ENCODE measurements at regions not wholly inside any gene's neighbourhood (a gene's known extent, or its start where the extent isn't known, plus 50 kb on each side); places are given as distances from the start of the nearest gene placed in this dataset.

- H3K79me2 ChIP-seq (ENCODE audit: low read length) = no peaks in the 10 kb centered on the region
- H3K4me3 ChIP-seq (ENCODE audit: low read length) = no peak overlapping the region
- H3F3A ChIP-seq (ENCODE audit: insufficient read depth, low read length) = no peaks in the 10 kb centered on the region
- DNase-seq = no peak
- H4K20me1 ChIP-seq (ENCODE audit: insufficient read depth, low read length) = no peaks in the 10 kb centered on the region
- no peak overlapping the region for H2AFZ ChIP-seq (ENCODE audit: low read length)
- no peak overlapping the region for H3K9ac ChIP-seq (ENCODE audit: low read length)
- H3K27ac ChIP-seq (ENCODE audit: low read length) = no peak overlapping the region
- no peaks in the 10 kb centered on the region for H3K36me3 ChIP-seq (replicated peaks; ENCODE audit: insufficient read depth, low read length)
- no peaks in the 10 kb centered on the region for H3K9me3 ChIP-seq (replicated peaks; ENCODE audit: insufficient read depth, low read length)
- no peaks in the 10 kb centered on the region for H3K27me3 ChIP-seq (replicated peaks; ENCODE audit: insufficient read depth, low read length)
- TF ChIP-seq EZH2 (optimal IDR thresholded peaks at IDR 0.05; ENCODE audit: low read depth, low read length) = no peak
- no peak for TF ChIP-seq EZH2phosphoT487 (IDR thresholded peaks at IDR 0.05; ENCODE audit: low read length)
- no peak for TF ChIP-seq CTCF (IDR thresholded peaks at IDR 0.05; ENCODE audit: low read length)
- H3K9me2 ChIP-seq (replicated peaks; ENCODE audit: insufficient read depth, low read length) = no peaks in the 10 kb centered on the region
- H3K4me1 ChIP-seq (ENCODE audit: low read length) = no peaks in the 10 kb centered on the region
- no peak overlapping the region for H3K4me2 ChIP-seq (ENCODE audit: low read depth, low read length)
These were observed 137.2 kb upstream of the PRLR start for GRCh38 chr5:35367526-35367925.

- no peak overlapping the region for H3K4me2 ChIP-seq (ENCODE audit: low read depth, low read length)
- H3F3A ChIP-seq (ENCODE audit: insufficient read depth, low read length) = no peaks in the 10 kb centered on the region
- no peak overlapping the region for H2AFZ ChIP-seq (ENCODE audit: low read length)
- H3K9me3 ChIP-seq (replicated peaks; ENCODE audit: insufficient read depth, low read length) = no peaks in the 10 kb centered on the region
- no peak overlapping the region for H3K9ac ChIP-seq (ENCODE audit: low read length)
- H3K27me3 ChIP-seq (replicated peaks; ENCODE audit: insufficient read depth, low read length) = no peaks in the 10 kb centered on the region
- H4K20me1 ChIP-seq (ENCODE audit: insufficient read depth, low read length) = no peaks in the 10 kb centered on the region
- TF ChIP-seq CTCF (IDR thresholded peaks at IDR 0.05; ENCODE audit: low read length) (no peak), EZH2 (optimal IDR thresholded peaks at IDR 0.05; ENCODE audit: low read depth, low read length) (no peak), EZH2phosphoT487 (IDR thresholded peaks at IDR 0.05; ENCODE audit: low read length) (no peak)
- H3K4me3 ChIP-seq (ENCODE audit: low read length) = no peak overlapping the region
- no peak overlapping the region for H3K27ac ChIP-seq (ENCODE audit: low read length)
- H3K4me1 ChIP-seq (ENCODE audit: low read length) = no peaks in the 10 kb centered on the region
- H3K9me2 ChIP-seq (replicated peaks; ENCODE audit: insufficient read depth, low read length) = no peaks in the 10 kb centered on the region
- H3K36me3 ChIP-seq (replicated peaks; ENCODE audit: insufficient read depth, low read length) = no peaks in the 10 kb centered on the region
- DNase-seq = no peak
- no peaks in the 10 kb centered on the region for H3K79me2 ChIP-seq (ENCODE audit: low read length)
These were observed 135.5 kb upstream of the PRLR start for GRCh38 chr5:35365758-35366157.

- Histone ChIP-seq H4K20me1 (ENCODE audit: insufficient read depth, low read length) (no peaks in the 10 kb centered on the region), H3K27me3 (replicated peaks; ENCODE audit: insufficient read depth, low read length) (no peaks in the 10 kb centered on the region), H3K36me3 (replicated peaks; ENCODE audit: insufficient read depth, low read length) (no peaks in the 10 kb centered on the region), H3K4me2 (ENCODE audit: low read depth, low read length) (no peak overlapping the region), H3K4me1 (ENCODE audit: low read length) (no peaks in the 10 kb centered on the region), H3K9me2 (replicated peaks; ENCODE audit: insufficient read depth, low read length) (no peaks in the 10 kb centered on the region), H3F3A (ENCODE audit: insufficient read depth, low read length) (no peaks in the 10 kb centered on the region), H3K4me3 (ENCODE audit: low read length) (no peak overlapping the region), H3K79me2 (ENCODE audit: low read length) (no peaks in the 10 kb centered on the region), H3K9ac (ENCODE audit: low read length) (no peak overlapping the region), H3K9me3 (replicated peaks; ENCODE audit: insufficient read depth, low read length) (no peaks in the 10 kb centered on the region), H2AFZ (ENCODE audit: low read length) (no peak overlapping the region; the same call in 1 of the 2 replicates), H3K27ac (ENCODE audit: low read length) (no peak overlapping the region)
- DNase-seq = no peak
- TF ChIP-seq EZH2phosphoT487 (IDR thresholded peaks at IDR 0.05; ENCODE audit: low read length) = no peak
- TF ChIP-seq CTCF (IDR thresholded peaks at IDR 0.05; ENCODE audit: low read length) = no peak
- TF ChIP-seq EZH2 (optimal IDR thresholded peaks at IDR 0.05; ENCODE audit: low read depth, low read length) = no peak
These were observed 134.1 kb upstream of the PRLR start for GRCh38 chr5:35364350-35364749.
